ENCODE measurements at regions not wholly inside any gene's neighbourhood (a gene's known extent, or its start where the extent isn't known, plus 50 kb on each side); places are given as distances from the start of the nearest gene placed in this dataset.
A peak's percentile ranks its signal among the peaks of the same experiment; 100 is the strongest.
"Not testable (repeated sequence)": the region's sequence is repeated elsewhere in the genome, so short reads cannot be mapped to it uniquely, and the experiment has no call there.

- DNase-seq (ENCODE audit: low read depth), result no peak
These were observed 162.1 kb upstream of the RASA1 start for GRCh38 chr5:87105577-87105976.

- no peak for DNase-seq (ENCODE audit: low read depth)
These were observed 157.9 kb upstream of the RASA1 start for GRCh38 chr5:87109746-87110145.

GRCh38 chr5:87110721-87111120, 157.0 kb upstream of the RASA1 start:
- DNase-seq (ENCODE audit: low read depth), result no peak

GRCh38 chr5:87113861-87114260, 153.8 kb upstream of the RASA1 start:
- DNase-seq (ENCODE audit: low read depth), result no peak

GRCh38 chr5:87114631-87115030, 153.1 kb upstream of the RASA1 start:
- DNase-seq (ENCODE audit: low read depth), result no peak

GRCh38 chr5:87115839-87116364, 151.8 kb upstream of the RASA1 start:
- DNase-seq (ENCODE audit: low read depth), result no peak

DNA sequence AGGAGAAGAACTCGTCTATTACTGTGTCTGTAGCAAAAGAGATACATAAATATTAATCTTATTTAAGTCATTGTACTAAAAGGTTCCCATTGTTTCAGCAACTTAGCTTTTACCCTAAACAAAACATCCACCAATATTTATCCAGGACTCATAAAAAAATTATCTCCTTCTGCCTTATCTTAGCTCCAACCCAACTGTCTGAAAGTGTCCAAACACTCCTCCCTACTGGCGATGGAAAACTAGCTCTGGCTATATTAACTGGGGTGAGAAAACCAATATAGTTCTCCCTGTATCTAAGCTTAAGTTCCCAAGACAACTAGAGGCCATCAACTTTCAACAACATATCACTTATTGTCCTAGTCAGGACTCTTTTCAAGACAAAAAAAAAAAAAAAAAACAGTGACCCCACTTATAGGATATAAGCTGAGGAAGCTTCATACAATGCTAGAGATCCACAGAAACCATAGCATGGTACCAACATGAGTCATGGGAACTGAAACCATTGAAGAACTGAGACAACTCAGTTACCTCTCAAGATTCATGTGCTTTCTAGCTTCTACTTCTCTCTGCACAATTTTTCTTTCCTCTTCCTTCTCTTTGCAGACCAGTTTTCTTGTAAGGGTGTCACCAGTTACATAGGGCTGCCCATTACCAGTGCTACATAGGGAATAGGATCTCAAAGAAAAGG, 150.7 kb upstream of the RASA1 start:
- no peak for DNase-seq (ENCODE audit: low read depth)

DNA sequence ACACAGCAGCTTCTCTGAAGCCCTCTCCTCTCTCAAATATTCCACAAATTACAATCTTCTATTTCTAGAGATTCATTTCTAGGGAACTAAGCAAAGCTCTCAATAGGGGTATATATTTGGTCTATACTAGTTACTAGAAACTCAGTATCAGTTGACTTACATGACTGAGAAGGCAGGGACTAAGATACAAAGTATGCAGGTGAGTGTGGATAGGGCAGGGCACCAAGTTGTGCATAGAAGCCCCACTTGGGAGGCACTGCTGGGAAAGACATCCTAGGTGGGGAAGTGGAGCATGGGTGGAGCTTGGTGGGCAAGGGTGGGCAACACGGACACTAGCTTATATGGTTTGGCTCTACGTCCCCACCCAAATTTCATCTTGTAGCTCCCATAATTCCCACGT, 148.1 kb upstream of the RASA1 start:
- no peak for DNase-seq (ENCODE audit: low read depth)

DNA sequence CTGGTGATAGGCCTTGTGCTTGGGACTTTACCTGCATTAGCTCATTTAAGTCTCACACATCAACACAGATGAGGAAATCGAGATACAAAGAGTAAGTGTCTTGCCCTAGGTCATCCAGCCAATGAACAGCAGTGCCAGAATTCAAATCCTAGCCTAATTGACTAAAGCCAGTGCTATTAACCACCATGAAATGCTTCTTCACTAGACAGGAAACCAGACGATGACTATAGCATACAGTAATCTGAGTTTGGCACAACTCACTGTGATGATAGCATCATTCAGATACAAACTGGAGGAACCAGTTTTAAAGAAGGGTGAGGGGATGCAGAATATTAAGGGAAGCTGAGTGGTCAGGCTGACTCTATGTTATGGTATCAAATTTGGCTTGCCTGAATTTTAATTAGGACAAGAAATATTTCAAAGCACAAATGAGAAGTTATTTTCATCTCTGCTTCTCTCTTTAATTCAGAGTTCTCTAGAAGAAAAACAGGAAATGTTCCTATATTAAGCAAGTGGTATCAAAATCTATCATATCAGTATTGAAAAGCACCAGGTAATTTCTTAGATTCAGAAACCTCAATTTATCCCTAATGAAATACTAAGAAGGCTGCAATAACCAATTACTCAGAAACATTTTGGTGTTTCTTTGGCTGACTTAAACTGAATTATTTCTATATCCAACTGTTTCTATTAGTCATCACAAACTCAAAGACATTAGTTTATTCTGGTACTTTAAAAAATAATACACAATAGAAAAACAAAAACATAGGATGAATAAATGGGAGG, 147.0 kb upstream of the RASA1 start:
- DNase-seq (ENCODE audit: low read depth), result no peak

DNA sequence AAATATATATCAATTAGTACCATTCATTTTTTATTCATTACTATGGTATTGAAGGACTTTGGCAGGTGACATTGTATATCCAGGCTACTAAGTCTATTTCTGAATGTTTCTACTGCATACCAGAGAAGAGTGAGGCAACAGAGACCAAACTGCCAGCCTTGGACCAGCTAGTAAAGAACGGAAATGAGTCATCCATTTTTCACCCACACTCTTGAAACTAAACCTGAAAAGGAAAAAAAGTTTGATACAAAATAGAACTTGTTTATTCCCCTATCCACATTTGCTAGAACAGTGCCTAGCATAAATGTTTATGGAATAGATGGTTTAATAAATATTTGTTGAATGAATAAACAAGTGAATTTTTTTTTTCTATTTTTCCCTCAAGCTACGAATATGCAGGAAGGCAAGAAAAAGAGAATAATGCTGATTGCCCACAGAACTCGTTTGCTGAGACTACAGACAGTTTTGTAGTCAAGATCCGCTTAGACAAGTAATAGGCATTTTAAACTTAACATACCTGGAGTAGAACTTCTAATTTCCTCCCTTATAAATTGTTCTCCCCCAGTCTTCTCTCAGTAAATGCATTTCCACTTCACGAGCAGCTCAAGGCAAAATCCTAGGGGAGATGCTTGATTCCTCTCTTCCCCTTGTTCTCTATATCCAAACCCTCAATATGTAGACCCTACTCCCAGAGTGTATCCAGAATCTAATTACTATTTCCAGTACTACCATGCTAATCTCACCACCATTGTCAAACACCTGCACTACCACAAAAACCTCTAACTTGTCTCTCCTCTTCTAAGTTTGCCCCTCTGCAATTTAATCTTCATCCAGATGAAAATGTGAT, 146.2 kb upstream of the RASA1 start:
- peak; percentile 35 for DNase-seq (ENCODE audit: low read depth)

- DNase-seq (ENCODE audit: low read depth), result no peak
These were observed 145.3 kb upstream of the RASA1 start for GRCh38 chr5:87122151-87122977.

- no peak for DNase-seq (ENCODE audit: low read depth)
These were observed 141.9 kb upstream of the RASA1 start for GRCh38 chr5:87125766-87126165.

- no peak for DNase-seq (ENCODE audit: low read depth)
These were observed 140.8 kb upstream of the RASA1 start for GRCh38 chr5:87126869-87127268.

DNA sequence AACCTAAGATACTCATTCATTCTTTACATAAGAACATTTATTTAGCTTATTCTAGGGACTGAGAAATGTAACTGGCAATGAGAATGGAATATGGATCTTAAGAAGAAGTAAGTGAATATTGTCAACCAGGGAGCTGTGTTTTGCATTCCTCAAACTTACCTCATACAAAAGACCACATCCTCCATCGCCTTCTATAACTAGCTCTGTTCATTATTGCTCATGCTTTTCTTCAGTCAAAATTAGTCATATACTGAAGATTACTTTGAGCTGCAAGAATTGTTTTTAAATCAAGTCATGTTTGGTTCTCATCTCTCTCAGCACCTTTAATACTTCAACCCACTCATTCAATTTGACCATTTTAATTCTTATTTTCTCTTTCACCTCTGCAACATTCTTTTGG, 140.3 kb upstream of the RASA1 start:
- no peak for DNase-seq (ENCODE audit: low read depth)

DNA sequence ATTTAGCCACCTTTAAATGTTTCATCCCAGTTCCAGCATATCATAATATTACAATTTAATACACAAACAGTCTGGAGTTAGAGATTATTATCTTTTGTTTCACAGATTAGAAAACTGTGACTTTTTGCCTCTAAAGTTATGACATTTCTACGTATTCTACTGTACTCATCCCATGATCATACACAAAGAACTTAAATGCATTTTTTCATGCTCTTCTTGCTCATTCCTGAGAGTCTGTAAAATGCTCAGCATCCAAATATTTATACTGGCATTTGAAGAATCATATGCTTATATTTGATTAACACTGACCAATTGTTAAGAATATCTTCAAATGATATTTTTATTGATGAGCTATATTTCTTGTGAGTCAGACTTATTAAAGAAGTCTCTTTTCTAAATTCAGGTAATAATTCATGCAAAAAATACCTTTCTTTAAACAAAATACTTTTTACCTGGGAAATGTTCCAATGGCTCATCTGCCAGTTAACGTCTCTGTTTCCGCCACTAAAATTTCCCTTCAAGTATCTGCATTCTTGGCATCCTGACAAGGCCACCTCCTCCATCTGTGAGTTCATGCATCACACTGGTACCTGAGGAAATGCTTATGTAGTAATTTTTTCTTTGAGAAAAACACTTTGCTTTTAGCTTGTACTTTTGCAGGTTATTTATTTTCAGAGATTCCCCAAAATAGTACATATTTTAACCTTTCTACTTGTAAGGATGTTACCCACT, 139.6 kb upstream of the RASA1 start:
- DNase-seq (ENCODE audit: low read depth), result no peak

DNA sequence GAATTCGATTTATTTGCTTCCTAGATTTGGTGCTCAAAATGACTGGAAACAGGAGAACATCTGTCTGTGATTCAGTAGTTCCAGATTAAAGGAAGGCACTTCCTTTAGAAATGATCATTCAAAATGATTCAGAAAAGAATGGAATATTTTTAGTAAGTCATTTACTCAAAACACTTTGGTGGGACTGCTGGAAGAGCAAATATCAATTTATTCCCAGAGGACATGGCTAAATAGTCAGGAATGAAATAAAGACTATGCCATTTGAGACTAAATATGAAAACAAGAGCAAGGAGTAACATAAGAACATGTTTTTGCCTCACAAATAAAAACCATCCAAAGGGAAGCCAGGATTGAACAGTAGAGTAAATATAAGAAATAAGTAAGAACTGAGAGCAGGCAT, 138.6 kb upstream of the RASA1 start:
- no peak for DNase-seq (ENCODE audit: low read depth)

DNA sequence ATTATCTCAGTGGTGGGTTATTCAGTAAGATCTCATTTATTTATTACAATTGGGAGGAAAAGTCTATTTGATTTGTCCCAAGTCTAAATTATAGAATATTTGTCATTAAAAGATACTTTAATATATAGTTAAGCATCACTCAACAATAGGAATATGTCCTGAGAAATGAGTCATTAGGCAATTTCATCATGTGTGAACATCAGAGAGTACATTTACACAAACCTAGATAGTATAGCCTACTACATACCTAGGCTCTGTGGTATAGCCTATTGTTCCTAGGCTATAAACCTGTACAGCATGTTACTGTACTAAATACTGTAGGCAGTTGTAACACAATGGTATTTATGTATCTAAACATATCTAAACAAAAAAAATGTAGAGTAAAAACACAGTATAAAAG, 135.0 kb upstream of the RASA1 start:
- DNase-seq (ENCODE audit: low read depth), result no peak

- not testable (repeated sequence) for DNase-seq (ENCODE audit: low read depth)
These were observed 133.2 kb upstream of the RASA1 start for GRCh38 chr5:87134513-87134912.

- DNase-seq (ENCODE audit: low read depth), result no peak
These were observed 131.6 kb upstream of the RASA1 start for GRCh38 chr5:87136096-87136495.

GRCh38 chr5:87136733-87137132, 130.9 kb upstream of the RASA1 start:
- DNase-seq (ENCODE audit: low read depth), result no peak

DNA sequence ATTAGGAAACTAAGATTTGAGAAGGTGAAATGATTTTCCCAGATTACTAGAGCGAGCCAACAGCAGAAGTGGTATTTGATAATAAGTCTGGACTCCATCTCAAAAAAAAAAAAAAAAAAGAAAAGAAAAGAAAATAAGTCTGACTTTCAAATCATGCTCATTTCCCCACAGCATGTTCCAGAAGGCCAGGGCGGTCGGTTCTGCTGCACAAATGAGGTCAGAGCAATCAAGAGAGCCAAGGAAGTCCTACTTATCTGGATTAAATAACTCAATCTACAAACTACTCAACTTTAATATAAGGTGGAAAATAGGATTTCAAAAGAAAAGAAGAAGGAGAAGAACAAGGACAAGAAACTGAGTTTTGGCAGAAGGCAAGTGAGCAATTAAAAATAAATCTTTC, 130.4 kb upstream of the RASA1 start:
- no peak for DNase-seq (ENCODE audit: low read depth)
